NCI-H1417 treated with DMSO at 0.1 percent for 48 hours (cell line): ENCODE measurements at regions not wholly inside any gene's neighbourhood (a gene's known extent, or its start where the extent isn't known, plus 50 kb on each side); places are given as distances from the start of the nearest gene placed in this dataset.

Source experiments
- DNase-seq: peaks from one replicate; lab custom pipeline; 2025; lab: John Stamatoyannopoulos, UW

DNA sequence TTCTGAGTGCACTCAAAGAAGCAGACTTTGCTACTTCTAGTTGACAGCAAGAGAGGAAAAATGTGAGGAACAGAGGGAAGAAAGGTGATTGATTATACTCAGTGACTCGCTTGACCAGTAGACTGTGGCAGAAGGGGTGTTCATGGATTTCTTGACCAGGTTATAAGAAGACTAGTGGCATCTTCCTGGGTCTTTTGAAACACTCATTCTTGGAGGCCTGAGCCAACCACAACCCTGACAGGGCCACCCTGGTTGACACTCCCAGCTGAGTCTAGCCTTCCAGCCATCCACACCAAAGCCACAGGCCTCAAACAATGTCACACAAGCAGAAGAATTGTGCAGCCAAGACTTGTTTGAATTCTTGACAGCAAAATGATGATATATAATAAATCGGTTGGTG, 366.3 kb downstream of the SS18 start:
- no peak for DNase-seq

- DNase-seq = no peak
Measured at GRCh38 chr18:25713103-25713502, 361.1 kb upstream of the ZNF521 start.

- DNase-seq = no peak
Measured at GRCh38 chr18:25710981-25711380, 359.0 kb upstream of the ZNF521 start.

DNA sequence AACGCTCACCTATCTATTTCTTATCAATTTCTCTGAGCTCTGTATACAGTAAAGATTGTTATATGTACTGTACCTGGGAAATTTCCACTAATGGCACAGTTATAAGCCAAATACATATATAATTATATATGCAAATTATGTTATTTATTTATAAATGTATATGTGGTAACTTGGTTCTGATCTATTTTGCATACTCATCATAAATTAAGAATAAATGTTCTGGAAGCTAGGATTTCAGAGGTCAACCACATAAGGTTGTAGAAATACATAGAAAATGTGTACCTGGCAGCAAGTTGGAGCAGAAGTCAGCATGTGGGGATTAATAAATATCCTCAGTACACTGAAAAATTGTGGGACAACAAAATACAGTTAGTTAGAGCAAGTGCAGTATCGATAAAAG, 353.7 kb upstream of the ZNF521 start:
- DNase-seq = no peak

DNA sequence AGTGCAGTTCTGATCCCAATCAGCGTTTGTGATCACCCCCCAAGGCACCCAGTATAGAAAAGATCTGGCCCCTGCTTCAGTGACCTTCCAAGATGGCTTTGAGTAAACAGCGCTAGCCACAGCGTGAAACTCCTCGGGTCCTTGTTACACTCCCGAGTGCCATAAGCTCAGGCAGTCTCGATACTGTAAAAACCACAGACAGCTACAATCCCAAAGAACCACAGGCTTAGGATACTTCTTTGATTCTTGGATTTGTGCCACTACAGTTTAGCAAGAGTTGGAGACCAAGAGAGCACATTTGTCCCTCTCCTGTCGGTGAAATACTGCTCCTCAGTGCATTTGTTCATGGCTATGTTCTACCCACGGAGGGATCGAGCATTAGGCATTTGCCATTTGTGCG, 352.5 kb upstream of the ZNF521 start:
- no peak for DNase-seq

DNA sequence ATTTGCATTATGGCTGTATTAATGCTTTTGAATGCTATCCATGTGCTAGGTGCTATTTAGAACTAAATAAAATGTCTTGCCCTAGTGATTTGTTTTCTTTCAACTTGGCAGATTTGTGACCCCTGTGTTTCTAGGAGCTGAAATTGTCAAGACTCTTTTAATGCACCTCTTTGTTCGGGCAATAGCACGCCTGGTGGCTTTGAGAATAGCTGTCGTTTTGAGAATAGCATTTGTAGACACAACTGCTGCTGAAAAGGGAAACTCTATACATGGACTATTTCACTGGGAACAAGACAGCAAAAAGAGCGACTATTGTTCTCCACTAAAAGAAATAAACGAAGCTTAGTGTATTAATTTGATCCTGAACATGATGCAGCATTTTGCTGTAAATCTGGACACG, 352.1 kb upstream of the ZNF521 start:
- DNase-seq = no peak

- DNase-seq = no peak
Measured at GRCh38 chr18:25701821-25702220, 349.9 kb upstream of the ZNF521 start.

- DNase-seq = no peak
Measured at GRCh38 chr18:25686960-25687500, 335.1 kb upstream of the ZNF521 start.

DNA sequence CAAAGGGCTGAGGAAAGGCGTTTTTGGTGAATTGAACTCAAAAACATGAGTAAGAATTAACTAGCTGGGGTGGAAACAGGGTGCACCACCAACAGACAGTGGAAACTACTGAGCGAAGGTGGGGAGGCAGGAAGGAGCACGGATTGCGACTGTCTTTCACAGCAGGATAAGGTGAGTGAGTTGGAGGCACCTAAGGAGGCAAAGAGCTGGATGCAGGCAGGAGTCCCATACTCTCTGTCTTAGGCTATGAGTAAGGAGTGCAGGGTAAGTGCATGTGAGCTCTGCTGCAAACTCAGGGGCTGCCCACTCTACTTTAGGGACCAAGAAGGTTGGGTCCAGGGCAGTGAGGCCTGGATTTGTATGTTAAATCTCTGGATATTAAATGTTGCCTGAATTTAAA, 333.1 kb upstream of the ZNF521 start:
- DNase-seq = no peak

DNA sequence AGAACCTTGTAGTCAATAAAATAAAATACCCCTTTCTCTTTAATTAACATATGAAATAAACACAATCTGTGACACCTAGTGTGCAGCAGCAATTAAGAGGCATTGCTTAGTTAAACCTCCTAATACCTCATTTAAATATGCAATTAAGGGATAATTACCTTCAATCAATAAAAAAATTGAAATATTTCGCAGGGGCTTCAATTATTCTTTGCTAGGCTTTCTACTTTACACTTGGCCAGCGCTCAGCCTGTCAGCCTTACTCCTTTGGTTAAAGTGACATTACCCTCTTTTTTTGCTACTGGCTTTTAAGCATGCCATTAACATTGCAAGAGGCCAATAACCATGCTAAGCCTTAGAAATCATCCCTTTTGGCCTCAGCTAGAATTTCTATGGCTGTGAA, 327.5 kb upstream of the ZNF521 start:
- no peak for DNase-seq

GRCh38 chr18:25678221-25678620, 326.3 kb upstream of the ZNF521 start:
- DNase-seq = no peak

DNA sequence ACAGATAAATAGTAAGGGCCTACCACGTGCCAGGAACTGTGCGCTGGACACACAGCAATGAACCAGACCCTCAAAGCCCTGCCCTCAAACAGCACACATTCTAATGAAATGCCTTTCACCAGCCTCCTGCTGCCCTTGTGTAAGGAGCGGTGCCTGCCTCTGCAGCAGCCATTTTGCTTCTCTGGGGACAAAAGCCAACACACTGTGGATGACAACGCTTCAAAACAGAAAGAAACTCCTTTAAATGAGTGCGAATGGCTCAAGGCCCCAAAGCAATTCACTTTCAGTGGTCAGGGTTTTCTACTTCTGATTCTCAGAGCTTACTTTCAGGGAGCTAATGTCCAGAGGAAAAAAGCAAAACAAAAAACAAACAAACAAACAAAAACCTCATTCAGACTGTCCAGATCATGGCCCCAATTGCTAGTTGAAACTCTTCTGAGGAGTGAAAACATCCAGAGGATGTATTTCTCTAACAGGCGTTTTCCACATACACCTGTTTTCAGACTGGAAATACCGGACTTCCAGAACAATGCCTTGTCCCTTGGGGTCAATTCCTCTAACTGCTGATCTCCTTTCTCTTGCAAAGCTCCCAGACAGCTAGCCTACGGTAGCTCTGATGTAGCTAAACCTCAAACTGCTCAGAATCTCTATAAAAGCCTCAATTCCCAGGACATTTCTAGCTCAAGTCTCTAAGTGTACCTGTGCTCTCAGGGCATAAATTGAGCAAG, 323.3 kb upstream of the ZNF521 start:
- no peak for DNase-seq

GRCh38 chr18:25674183-25674582, 322.2 kb upstream of the ZNF521 start:
- no peak for DNase-seq

DNA sequence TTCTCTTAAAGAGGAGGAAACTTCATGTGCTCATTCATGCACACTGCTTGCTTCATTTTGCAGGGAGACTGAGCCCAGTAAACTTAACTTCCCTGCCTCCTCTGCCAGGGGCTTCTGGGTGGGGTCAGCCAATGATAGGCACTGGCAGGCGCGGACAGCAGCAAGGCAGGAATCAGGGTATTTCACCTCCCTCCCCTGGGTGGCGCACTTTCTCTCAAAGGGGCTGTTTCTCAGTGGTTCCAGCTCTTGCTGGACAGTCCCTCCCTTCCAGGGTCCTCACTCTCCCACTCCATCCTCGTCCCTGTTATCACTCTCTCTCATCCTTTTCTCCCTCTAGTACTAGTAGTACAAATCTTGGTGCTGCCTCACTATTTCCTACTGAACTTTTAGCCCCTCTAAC, 320.5 kb upstream of the ZNF521 start:
- no peak for DNase-seq

DNA sequence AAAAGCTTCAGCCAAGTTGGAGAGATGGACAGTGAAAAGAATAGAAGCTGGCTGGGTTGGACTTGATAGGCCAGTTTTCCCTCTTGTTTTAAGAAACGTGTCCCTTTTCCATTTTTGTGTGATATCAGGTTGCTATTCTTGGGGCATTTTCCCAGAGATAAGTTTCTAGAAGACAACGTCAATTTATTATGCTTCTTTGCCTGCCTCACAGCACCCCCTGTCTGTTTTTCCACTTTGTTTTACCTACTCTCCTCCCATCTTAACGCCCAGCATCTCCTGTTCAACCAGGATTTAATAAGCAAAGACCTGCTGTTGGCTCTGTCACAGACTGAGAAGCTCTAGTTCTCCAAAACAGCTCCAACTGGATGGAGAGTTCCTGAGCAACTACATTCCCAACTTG, 317.8 kb upstream of the ZNF521 start:
- no peak for DNase-seq

DNA sequence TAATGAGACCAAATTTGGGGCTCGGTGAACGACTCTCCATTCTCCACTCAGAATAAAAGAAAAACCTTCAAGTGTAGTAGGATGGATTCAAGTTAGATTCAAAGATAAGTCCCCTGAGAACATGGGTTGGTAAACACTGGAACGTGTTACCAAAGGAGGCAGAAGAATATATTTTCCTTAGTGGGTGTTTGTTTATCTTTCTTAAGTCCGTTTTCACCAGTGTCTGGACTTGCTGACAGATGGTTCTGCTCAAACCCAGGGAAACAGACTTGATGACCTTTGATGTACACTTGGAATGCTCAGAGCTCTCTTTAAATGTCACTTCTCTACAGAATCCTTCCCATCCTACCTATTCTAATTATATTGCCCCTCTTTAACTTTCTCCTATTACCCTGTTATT, 310.3 kb upstream of the ZNF521 start:
- DNase-seq = no peak

- DNase-seq = no peak
Measured at GRCh38 chr18:25661831-25662230, 309.9 kb upstream of the ZNF521 start.

DNA sequence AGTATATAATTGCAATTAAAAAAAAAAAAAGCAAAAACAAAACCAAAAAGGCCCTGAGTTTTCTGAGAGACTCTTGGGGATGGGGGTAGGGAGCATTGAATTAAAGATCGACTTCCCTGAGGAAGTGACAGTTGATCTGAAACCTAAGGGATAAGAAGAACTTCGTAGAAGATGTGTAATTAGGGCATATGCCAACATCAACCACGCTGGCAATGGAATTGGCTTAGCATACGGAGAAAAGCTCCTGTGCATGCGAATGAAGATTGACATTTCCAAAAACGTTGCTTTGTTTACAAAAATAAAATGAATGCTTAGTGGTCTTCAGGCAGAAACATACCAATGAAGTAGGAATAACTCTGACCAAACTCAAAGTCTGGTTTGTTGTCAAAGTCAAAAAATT, 307.6 kb upstream of the ZNF521 start:
- DNase-seq = no peak

DNA sequence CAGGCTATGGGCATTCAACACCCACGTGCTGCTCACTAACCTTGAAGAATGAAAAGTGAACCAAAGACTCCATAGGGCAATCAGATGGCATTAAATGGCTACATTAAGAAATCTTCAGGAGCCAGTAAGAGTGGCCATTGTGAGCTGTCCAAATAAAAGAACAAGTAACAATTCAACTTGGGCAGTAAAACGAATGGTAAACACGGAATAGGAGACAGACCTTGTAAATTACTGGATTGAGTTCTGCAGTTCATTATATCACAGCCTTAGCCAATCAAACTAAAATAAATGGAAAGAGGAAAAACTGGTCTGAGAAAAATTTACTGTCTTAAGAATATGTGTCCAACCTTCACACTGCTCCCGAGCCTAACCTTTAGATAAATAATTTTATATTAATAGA, 306.5 kb upstream of the ZNF521 start:
- DNase-seq = no peak

- DNase-seq = no peak
Measured at GRCh38 chr18:25651553-25651952, 299.6 kb upstream of the ZNF521 start.

DNA sequence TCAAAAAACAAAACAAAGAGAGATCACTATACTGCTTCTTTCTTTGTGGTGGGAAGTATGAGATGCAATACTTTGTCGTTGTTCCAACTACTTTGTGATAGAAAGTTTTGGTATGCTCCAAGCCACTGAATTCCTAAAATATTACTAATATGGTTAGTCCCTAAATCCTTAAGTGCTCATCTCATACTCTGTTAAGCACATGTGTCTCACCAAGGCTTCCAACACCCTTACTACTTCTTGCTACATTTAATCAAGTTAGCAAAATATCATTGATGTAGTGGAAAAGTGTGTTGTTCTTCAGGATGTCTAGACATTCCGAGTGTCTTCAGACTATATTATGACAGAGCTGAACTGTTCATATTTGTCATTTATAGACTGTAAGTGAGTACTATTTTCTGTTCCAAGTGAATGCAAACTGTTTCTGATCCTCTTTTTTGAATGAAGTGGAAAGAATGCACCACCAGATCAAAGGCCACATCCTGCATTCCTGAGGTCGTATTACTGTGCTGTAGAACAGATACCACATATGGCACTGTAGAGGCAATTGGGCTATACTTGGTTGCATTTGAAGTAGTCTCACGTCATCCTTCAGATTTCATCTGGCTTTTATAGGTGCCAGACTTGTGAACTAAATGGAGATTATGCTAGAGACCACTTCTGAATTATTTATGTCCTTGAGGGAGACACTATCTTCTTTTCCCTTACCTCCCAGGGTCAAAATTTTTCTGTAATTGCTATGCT, 298.4 kb upstream of the ZNF521 start:
- DNase-seq = no peak

GRCh38 chr18:25648716-25649260, 296.8 kb upstream of the ZNF521 start:
- DNase-seq = no peak

- DNase-seq = no peak
Measured at GRCh38 chr18:25647404-25647803, 295.4 kb upstream of the ZNF521 start.
